ENCODE measurements at regions not wholly inside any gene's neighbourhood (a gene's known extent, or its start where the extent isn't known, plus 50 kb on each side); places are given as distances from the start of the nearest gene placed in this dataset.

- Histone ChIP-seq H3K36me3 (no peaks in the 10 kb centered on the region), H3K9me3 (no peaks in the 10 kb centered on the region), H3K27me3 (no peaks in the 10 kb centered on the region), H3K27ac (no peak overlapping the region), H3K4me3 (no peak overlapping the region), H3K4me1 (peaks cover 0 to 11% (median 0%) of the 10 kb centered on the region in 12 donors)
- intact Hi-C loops (cut with DNase I), result no loop called here
- WGBS, 4 donors, result 61 to 69% (median 68%) methylated on average over 10 of the region's 10 CpGs
- DNase-seq, result no peak
- no peak for ATAC-seq
- no peak for TF ChIP-seq POLR2A (IDR thresholded peaks at IDR 0.05)
- no peak for TF ChIP-seq CTCF (IDR thresholded peaks at IDR 0.05)
Observed at GRCh38 chr17:72273289-72274056, 152.7 kb downstream of the SOX9 start.

GRCh38 chr17:72274614-72275013 is 153.8 kb downstream of the SOX9 start:
- DNase-seq (no peak), ATAC-seq (no peak)
- no peak overlapping the region for H3K4me3 ChIP-seq
- intact Hi-C loops (cut with DNase I), result no loop called here
- H3K4me1 ChIP-seq, result peaks cover 0 to 11% (median 0%) of the 10 kb centered on the region in 12 donors
- H3K27me3 ChIP-seq, result no peaks in the 10 kb centered on the region
- H3K36me3 ChIP-seq, result no peaks in the 10 kb centered on the region
- no peaks in the 10 kb centered on the region for H3K9me3 ChIP-seq
- 73 to 92% (median 82%) methylated on average over 2 of the region's 2 CpGs for WGBS, 4 donors
- no peak for TF ChIP-seq CTCF (IDR thresholded peaks at IDR 0.05)
- no peak for TF ChIP-seq POLR2A (IDR thresholded peaks at IDR 0.05)
- no peak overlapping the region for H3K27ac ChIP-seq

DNA sequence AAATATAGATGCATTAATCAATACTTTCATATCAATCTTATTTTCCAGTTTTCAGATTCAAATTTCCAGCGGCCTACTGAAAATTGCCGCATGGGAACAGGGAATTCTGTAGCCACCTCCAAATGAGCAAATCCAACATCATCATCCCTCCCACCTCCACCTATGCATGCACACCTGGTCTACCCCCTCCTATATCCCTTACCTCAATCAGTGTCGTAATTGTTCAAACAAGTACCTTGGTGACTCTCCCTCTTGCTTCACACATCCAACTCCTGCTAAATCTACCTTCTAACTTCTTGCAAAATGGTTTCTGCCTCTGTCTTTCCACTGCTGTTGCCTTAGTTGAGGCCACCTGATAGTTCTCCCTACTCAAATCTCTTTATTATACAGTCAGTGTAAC is 160.1 kb downstream of the SOX9 start:
- Histone ChIP-seq H3K4me1 (no peaks in the 10 kb centered on the region), H3K9me3 (no peaks in the 10 kb centered on the region), H3K27ac (no peak overlapping the region), H3K36me3 (no peaks in the 10 kb centered on the region), H3K27me3 (no peaks in the 10 kb centered on the region), H3K4me3 (no peak overlapping the region)
- ATAC-seq (no peak), DNase-seq (no peak)
- TF ChIP-seq POLR2A (IDR thresholded peaks at IDR 0.05) (no peak), CTCF (IDR thresholded peaks at IDR 0.05) (no peak)
- intact Hi-C loops (cut with DNase I), result no loop called here
- 89 to 95% (median 93%) methylated on average over 3 of the region's 3 CpGs for WGBS, 4 donors

GRCh38 chr17:72282439-72283029 is 161.7 kb downstream of the SOX9 start:
- intact Hi-C loops (cut with DNase I), result no loop called here
- ATAC-seq (no peak), DNase-seq (no peak)
- no peak overlapping the region for H3K4me3 ChIP-seq
- H3K9me3 ChIP-seq, result no peaks in the 10 kb centered on the region
- no peaks in the 10 kb centered on the region for H3K36me3 ChIP-seq
- H3K27me3 ChIP-seq, result no peaks in the 10 kb centered on the region
- H3K27ac ChIP-seq, result no peak overlapping the region
- H3K4me1 ChIP-seq, result no peaks in the 10 kb centered on the region
- TF ChIP-seq POLR2A (IDR thresholded peaks at IDR 0.05) (no peak), CTCF (IDR thresholded peaks at IDR 0.05) (no peak)
- WGBS, 4 donors, result 71 to 75% (median 74%) methylated on average over 3 of the region's 3 CpGs

Measured in heart left ventricle (tissue), 16 donors.